ENCODE measurements at regions not wholly inside any gene's neighbourhood (a gene's known extent, or its start where the extent isn't known, plus 50 kb on each side); places are given as distances from the start of the nearest gene placed in this dataset.

DNA sequence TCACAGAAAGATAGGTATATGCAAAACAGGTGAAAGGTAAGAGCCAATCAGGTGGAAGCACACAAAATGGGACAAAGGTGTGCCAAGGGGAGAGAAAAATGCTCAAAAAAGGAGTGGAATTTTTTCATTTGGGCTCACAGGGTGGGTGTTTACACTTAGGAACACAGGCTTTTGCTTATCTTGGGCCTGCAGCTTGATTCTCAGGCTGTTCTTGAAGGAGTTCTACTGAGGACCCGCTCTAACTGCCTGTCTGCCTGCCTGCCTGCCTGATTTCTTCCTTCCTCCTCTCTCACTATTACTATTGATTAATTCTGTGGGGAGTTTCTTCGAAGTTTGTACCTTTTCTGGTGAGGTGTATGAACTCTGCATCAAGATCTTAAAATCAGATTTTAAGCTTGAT is 120.3 kb upstream of the CTSO start:
- TF ChIP-seq, protein P1, sequence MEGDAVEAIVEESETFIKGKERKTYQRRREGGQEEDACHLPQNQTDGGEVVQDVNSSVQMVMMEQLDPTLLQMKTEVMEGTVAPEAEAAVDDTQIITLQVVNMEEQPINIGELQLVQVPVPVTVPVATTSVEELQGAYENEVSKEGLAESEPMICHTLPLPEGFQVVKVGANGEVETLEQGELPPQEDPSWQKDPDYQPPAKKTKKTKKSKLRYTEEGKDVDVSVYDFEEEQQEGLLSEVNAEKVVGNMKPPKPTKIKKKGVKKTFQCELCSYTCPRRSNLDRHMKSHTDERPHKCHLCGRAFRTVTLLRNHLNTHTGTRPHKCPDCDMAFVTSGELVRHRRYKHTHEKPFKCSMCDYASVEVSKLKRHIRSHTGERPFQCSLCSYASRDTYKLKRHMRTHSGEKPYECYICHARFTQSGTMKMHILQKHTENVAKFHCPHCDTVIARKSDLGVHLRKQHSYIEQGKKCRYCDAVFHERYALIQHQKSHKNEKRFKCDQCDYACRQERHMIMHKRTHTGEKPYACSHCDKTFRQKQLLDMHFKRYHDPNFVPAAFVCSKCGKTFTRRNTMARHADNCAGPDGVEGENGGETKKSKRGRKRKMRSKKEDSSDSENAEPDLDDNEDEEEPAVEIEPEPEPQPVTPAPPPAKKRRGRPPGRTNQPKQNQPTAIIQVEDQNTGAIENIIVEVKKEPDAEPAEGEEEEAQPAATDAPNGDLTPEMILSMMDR (IDR thresholded peaks at IDR 0.05; ENCODE audit: low read length, missing control alignments) = no peak
- DNase-seq (ENCODE audit: low read depth) = no peak
- H3K4me3 ChIP-seq (replicated peaks; ENCODE audit: low read depth, low read length) = no peak overlapping the region

DNA sequence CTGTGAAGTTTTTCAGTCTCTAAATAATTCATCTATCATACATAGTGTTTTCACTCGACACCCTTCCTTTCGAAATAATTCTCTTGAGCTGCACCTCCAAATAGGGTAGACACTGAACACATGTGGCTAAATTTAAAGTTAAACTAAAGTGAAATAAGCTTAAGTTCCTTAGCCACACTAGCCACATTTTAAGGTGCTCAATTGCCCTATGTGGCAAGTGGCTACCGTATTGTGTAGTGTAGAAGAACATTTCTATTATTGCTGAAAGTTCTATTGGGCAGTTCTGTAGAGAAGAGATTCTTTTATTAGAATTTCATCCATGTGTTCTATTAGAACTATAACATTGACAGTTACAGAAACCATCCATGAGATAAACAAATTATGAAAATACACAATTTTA is 107.0 kb upstream of the CTSO start:
- no peak overlapping the region for H3K4me3 ChIP-seq (replicated peaks; ENCODE audit: low read depth, low read length)
- TF ChIP-seq, protein P1 (IDR thresholded peaks at IDR 0.05; ENCODE audit: low read length, missing control alignments) = no peak
- DNase-seq (ENCODE audit: low read depth) = no peak

DNA sequence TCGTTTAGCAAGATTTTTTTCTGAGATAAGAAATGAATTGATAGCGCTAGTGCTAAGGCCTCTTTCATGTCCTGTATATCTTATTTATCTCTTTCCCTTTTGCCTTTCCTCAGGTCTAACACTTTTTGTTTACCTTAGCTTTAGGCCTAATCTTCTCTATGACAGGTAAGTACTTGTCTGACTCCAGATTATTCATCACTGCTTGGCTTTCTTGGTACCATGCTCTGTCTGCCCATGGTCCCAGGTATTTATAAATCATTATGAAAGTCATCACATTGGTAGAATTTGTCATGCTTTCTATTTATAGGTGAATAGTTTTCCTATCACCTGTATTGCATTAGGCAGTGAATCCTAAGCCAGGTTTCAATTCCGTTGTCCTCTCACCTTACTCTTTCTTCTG is 99.5 kb upstream of the CTSO start:
- H3K4me3 ChIP-seq (replicated peaks; ENCODE audit: low read depth, low read length) = no peak overlapping the region
- TF ChIP-seq, protein P1 (IDR thresholded peaks at IDR 0.05; ENCODE audit: low read length, missing control alignments) = no peak
- DNase-seq (ENCODE audit: low read depth) = no peak

DNA sequence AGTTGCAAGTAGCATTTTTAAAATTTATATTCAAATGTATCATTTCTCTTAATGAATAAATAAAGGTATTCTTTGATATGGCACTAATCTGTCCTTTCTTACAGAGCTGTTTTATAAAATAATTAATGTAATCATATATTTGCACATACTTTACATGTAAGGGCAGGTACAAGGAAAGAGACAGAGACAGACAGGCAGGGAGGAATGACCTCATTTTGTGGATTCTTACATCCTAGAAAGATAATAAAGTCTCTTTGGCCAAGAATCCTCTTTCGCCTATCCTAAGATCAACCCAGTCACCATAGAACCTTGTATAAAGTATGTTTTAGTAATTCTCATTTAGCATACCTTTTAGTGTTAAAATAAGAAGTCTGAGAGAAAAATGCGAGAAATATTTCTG is 98.5 kb upstream of the CTSO start:
- no peak for DNase-seq (ENCODE audit: low read depth)
- TF ChIP-seq, protein P1 (IDR thresholded peaks at IDR 0.05; ENCODE audit: low read length, missing control alignments) = no peak

DNA sequence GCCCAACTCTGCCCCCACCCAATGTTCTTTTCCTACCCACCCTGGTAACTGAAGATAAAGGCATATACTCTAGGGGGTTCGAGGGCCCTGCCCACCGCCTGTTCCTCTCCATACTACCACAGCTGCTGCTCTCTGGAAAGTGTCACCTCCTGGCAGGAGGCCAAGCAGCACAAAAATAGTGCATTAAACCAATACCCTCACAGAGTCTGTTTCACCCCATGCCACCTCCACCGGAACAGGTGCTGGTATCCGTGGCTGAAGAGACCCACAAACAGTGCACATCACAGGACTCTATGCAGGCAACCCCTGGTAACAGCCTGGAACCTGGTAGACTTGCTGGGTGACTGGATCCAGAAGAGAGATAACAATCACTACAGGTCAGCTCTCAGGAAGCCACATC is 85.1 kb upstream of the CTSO start:
- no peak overlapping the region for H3K4me3 ChIP-seq (replicated peaks; ENCODE audit: low read depth, low read length)
- TF ChIP-seq, protein P1 (IDR thresholded peaks at IDR 0.05; ENCODE audit: low read length, missing control alignments) = no peak
- DNase-seq (ENCODE audit: low read depth) = no peak

More for the DNA sequence above, 98.5 kb upstream of the CTSO start:
- H3K4me3 ChIP-seq (replicated peaks; ENCODE audit: low read depth, low read length) = no peak overlapping the region

DNA sequence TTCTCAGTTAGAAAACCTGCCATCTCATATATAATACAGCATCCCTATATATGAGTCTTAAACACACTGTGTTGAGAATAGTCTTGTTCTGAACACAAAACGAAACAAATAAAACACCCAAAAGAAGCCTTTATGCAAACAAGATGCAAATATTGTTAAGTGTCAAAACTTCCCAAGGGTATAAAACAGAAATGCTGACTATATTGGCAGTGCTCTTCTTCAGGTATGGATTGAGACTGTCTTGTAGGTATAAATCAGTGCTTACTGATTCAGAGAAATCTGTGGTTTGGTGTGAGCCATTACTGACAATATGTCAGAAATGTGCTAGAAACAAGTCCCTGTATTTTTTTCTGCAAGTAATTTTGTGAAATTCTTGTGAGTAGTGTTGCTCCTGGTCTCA is 82.8 kb upstream of the CTSO start:
- TF ChIP-seq, protein P1 (IDR thresholded peaks at IDR 0.05; ENCODE audit: low read length, missing control alignments) = no peak

DNA sequence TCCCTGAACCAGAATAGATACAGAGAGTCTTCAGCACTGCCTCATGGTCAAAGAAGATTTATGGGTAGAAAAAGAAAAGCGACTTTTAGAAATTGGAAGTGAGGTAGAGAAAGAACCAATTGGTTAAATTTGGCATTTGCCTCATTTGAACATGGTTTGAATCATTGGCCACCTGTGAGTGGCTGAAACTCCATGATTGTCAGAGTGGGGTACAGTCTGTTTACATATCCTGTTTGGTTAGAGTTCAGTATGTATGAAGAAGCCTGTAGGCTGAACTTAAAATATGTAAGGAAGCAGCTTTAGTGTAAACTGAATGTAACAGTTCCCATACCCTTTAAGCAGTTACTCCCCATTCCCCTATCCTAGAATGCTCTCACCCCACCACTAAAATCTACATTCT is 76.0 kb upstream of the CTSO start:
- no peak for DNase-seq (ENCODE audit: low read depth)
- H3K4me3 ChIP-seq (replicated peaks; ENCODE audit: low read depth, low read length) = no peak overlapping the region
- TF ChIP-seq, protein P1 (IDR thresholded peaks at IDR 0.05; ENCODE audit: low read length, missing control alignments) = no peak

More for the DNA sequence above, 82.8 kb upstream of the CTSO start:
- no peak for DNase-seq (ENCODE audit: low read depth)
- H3K4me3 ChIP-seq (replicated peaks; ENCODE audit: low read depth, low read length) = no peak overlapping the region

Data from fibroblast of pulmonary artery (primary cell).